HEK293T (cell line): ENCODE measurements at regions not wholly inside any gene's neighbourhood (a gene's known extent, or its start where the extent isn't known, plus 50 kb on each side); places are given as distances from the start of the nearest gene placed in this dataset.

Source experiments
- FOXK2 ChIP-seq: fragments of 450-650 bp; IDR thresholded peaks from 2 replicates; pipeline ENCODE4 v1.6.1; 2016; ENCODE audit warnings: mild to moderate bottlenecking
- LEF1 ChIP-seq: fragments of 450-650 bp; IDR thresholded peaks from 2 replicates; pipeline ENCODE4 v1.6.1; 2017; ENCODE audit warnings: mild to moderate bottlenecking, borderline replicate concordance
- ZNF384 ChIP-seq: fragments of 450-650 bp; IDR thresholded peaks from 2 replicates; pipeline ENCODE4 v1.6.1; 2016

DNA sequence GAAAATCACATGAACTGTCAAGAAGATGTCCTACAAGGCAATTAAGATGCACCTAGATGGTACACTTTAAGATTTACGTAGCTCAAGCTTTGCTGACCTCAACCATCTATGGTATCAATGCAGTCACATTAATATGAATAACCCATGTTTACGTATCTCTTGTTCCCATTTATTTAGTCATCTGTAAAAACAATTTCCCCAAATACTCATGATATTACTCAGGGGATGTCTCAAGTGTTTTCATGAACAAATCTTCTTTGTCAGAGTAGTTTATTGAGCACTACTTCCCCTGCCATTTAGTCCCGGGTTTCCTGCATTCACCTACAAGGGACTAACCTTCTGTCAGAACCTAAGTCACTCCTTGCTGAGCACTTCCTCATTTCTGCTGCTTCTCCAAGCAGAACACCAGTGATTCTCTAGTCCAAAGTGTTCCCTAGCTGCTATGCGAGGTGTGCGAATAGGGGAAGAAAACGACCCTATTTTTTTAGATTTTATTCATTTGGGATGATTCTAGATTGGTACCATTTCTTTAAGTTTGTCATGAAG lies 554.3 kb upstream of the LRRC4C start:
- TF ChIP-seq ZNF384 (no peak), FOXK2 (no peak), LEF1 (no peak)
